ENCODE measurements at regions not wholly inside any gene's neighbourhood (a gene's known extent, or its start where the extent isn't known, plus 50 kb on each side); places are given as distances from the start of the nearest gene placed in this dataset.

DNA sequence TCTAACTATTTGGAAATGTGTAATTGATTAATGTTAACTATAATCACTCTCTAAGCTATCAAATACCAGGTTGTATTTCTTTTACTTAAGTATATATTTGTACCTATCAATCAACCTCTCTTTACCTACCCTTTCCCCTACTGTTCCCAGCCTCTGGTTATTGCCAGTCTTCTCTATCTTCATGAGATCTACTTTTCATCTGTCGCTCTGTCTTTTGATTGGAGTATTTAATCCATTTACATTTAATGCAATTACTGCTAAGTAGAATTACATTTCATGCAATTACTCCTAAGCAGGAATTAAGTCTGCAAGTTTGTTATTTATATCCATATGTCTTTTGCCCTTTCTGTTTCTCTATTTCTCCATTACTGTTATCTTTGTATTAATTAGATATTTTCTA lies 148.1 kb downstream of the MAT2B start:
- no peak for TF ChIP-seq EZH2 (IDR thresholded peaks at IDR 0.05)
- TF ChIP-seq POLR2AphosphoS5 (IDR thresholded peaks at IDR 0.05; ENCODE audit: borderline replicate concordance, low read depth, low read length): no peak
